ENCODE measurements at regions not wholly inside any gene's neighbourhood (a gene's known extent, or its start where the extent isn't known, plus 50 kb on each side); places are given as distances from the start of the nearest gene placed in this dataset.

DNA sequence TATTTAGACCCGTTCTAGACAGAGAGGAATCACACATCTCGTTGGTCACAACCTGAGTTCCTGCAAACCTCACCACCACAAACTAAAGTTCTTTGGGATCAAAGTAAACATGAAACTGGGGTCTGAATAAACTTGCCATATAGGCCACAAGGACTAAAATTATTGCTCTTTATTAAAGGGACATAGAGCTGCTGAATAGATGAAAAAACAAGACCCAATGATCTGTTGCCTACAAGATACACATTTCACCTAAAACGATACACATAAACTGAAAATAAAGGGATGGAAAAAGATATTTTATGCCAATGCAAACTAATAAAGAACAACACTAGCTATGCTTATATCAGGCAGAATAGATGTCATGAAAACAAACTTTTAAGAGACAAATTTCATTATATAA is 623.0 kb downstream of the TBC1D32 start:
- TF ChIP-seq POLR2A (IDR thresholded peaks at IDR 0.05) (no peak), POLR2AphosphoS5 (IDR thresholded peaks at IDR 0.05) (no peak)
- TF ChIP-seq, protein P1, sequence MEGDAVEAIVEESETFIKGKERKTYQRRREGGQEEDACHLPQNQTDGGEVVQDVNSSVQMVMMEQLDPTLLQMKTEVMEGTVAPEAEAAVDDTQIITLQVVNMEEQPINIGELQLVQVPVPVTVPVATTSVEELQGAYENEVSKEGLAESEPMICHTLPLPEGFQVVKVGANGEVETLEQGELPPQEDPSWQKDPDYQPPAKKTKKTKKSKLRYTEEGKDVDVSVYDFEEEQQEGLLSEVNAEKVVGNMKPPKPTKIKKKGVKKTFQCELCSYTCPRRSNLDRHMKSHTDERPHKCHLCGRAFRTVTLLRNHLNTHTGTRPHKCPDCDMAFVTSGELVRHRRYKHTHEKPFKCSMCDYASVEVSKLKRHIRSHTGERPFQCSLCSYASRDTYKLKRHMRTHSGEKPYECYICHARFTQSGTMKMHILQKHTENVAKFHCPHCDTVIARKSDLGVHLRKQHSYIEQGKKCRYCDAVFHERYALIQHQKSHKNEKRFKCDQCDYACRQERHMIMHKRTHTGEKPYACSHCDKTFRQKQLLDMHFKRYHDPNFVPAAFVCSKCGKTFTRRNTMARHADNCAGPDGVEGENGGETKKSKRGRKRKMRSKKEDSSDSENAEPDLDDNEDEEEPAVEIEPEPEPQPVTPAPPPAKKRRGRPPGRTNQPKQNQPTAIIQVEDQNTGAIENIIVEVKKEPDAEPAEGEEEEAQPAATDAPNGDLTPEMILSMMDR (IDR thresholded peaks at IDR 0.05 in 8 of 11, conservative IDR thresholded peaks at IDR 0.05 in 3 of 11): no peak

All from spleen (tissue), 7 donors.